K562 (cell line): ENCODE measurements at regions not wholly inside any gene's neighbourhood (a gene's known extent, or its start where the extent isn't known, plus 50 kb on each side); places are given as distances from the start of the nearest gene placed in this dataset.
"Not testable (repeated sequence)": the region's sequence is repeated elsewhere in the genome, so short reads cannot be mapped to it uniquely, and the experiment has no call there.

Experiments
- ATAC-seq: fragments of 200-7000 bp; cut with Tn5 transposase; 3 replicates; pipeline ENCODE4 v1.9.1; 2020; ENCODE audit warnings: moderate library complexity
- BruUV-seq: library from RNA; stranded (reverse); fragments of 400-500 nt; replicated peaks from 2 replicates; lab custom pipeline; 2021; lab: Mats Ljungman, UMichigan
- CTCF ChIA-PET: fragments of 300-600 bp; formaldehyde crosslinking; extraction: SDS; loops from one replicate; lab custom pipeline; 2021; ENCODE audit warnings: low intra/inter-chr PET ratio; lab: Yijun Ruan, JAX
- POLR2A ChIA-PET: fragments of 300-600, 350-650 bp; sonication (Branson Sonifier 250); formaldehyde crosslinking; extraction: SDS; loops from one replicate; lab custom pipeline; 2021; ENCODE audit warnings: antibody characterized with exemption, inconsistent platforms; lab: Yijun Ruan, JAX
- DNase-seq, 4 experiments: peaks; one replicate each; pipeline versions ENCODE4 v3.0.0 to v3.0.0-alpha.2; 2011 to 2018; ENCODE audit warnings: low spot score in 3 of 4, mixed read lengths in 3 of 4; ENCODE audit errors: extremely low read depth in 1 of 4
- FAIRE-seq: peaks from 2 replicates; lab custom pipeline; 2011; peaks lifted over from hg19 to GRCh38; lab: Jason Lieb, UNC
- H2AFZ ChIP-seq: 2 replicates; pipeline ENCODE4 v1.6.0; 2011; ENCODE audit warnings: low read depth, low read length, control low read depth, inconsistent platforms
- H3K27ac ChIP-seq: fragments of 200-600 bp; 3 replicates; pipeline ENCODE4 v1.8.0; 2011; ENCODE audit warnings: low read depth, mild to moderate bottlenecking, control low read depth, inconsistent platforms, low read length, moderate library complexity, mixed read lengths; ENCODE audit errors: extremely low read depth
- H3K27me3 ChIP-seq, 2 experiments: fragments of 300-600 bp in 1 of 2; 2 replicates in 1 of 2; 3 replicates in 1 of 2; pipeline versions ENCODE4 v1.6.0 to v1.8.0; 2011; ENCODE audit warnings: inconsistent platforms in 2 of 2, low read length in 2 of 2, mild to moderate bottlenecking in 1 of 2, mixed read lengths in 1 of 2, moderate library complexity in 1 of 2; ENCODE audit not compliant: control insufficient read depth in 2 of 2, insufficient read depth in 2 of 2
- H3K36me3 ChIP-seq: fragments of 300-600 bp; 3 replicates; pipeline ENCODE4 v1.8.0; 2011; ENCODE audit warnings: mild to moderate bottlenecking, low read length, inconsistent platforms; ENCODE audit not compliant: control insufficient read depth, insufficient read depth
- H3K4me1 ChIP-seq, 2 experiments: fragments of 200-600 bp in 1 of 2; replicated peaks in 1 of 2; 2 replicates in 1 of 2; 3 replicates in 1 of 2; pipeline versions ENCODE4 v1.5.1 to v1.8.0; 2011; ENCODE audit warnings: inconsistent platforms in 2 of 2, low read length in 2 of 2, mild to moderate bottlenecking in 1 of 2, mixed read lengths in 1 of 2, moderate library complexity in 1 of 2; ENCODE audit not compliant: control insufficient read depth in 2 of 2, insufficient read depth in 2 of 2
- H3K4me2 ChIP-seq: 2 replicates; pipeline ENCODE4 v1.6.1; 2011; ENCODE audit warnings: low read length, control low read depth, inconsistent platforms, mixed read lengths; ENCODE audit not compliant: insufficient read depth
- H3K4me3 ChIP-seq: fragments of 200-600 bp; sonication (generic), shearing (Covaris generic); 2 replicates; pipeline ENCODE4 v1.5.1; 2016; ENCODE audit warnings: control low read depth, inconsistent platforms
- H3K79me2 ChIP-seq: fragments of 200-600 bp; 3 replicates; pipeline ENCODE4 v1.8.0; 2011; ENCODE audit warnings: low read length, inconsistent platforms; ENCODE audit not compliant: control insufficient read depth, insufficient read depth
- H3K9ac ChIP-seq, 2 experiments: 2 replicates each; pipeline versions ENCODE4 v1.6.0 to v1.6.1; 2011; ENCODE audit warnings: low read depth in 2 of 2, low read length in 2 of 2, control low read depth in 1 of 2, inconsistent platforms in 1 of 2, mild to moderate bottlenecking in 1 of 2, mixed read lengths in 1 of 2; ENCODE audit not compliant: insufficient read depth in 1 of 2
- H3K9me1 ChIP-seq: one replicate; pipeline ENCODE4 v1.6.0; 2011; ENCODE audit warnings: inconsistent platforms, mild to moderate bottlenecking, low read length, moderate library complexity; ENCODE audit not compliant: control insufficient read depth, insufficient read depth
- H3K9me3 ChIP-seq: replicated peaks from 2 replicates; pipeline ENCODE4 v1.5.1; 2011; ENCODE audit warnings: low read depth, low read length, inconsistent platforms; ENCODE audit not compliant: control insufficient read depth, insufficient read depth
- H4K20me1 ChIP-seq: replicated peaks from 2 replicates; pipeline ENCODE4 v1.6.1; 2011; ENCODE audit warnings: low read length, inconsistent platforms, mixed read lengths; ENCODE audit not compliant: control insufficient read depth, insufficient read depth
- CBFB ChIP-seq: sonication (generic); formaldehyde crosslinking; IDR thresholded peaks from 2 replicates; pipeline ENCODE4 v1.4.0; 2020; ENCODE audit warnings: mild to moderate bottlenecking, missing genetic modification reagents
- ZNF347 ChIP-seq: fragments of 450-650 bp; formaldehyde crosslinking; IDR thresholded peaks from 2 replicates; pipeline ENCODE4 v1.4.0; 2020; ENCODE audit warnings: low read depth, mild to moderate bottlenecking, moderate library complexity
- ZNF586 ChIP-seq: fragments of 450-650 bp; formaldehyde crosslinking; conservative IDR thresholded peaks from 2 replicates; pipeline ENCODE4 v1.4.0; 2020; ENCODE audit warnings: mild to moderate bottlenecking, moderate library complexity
- WGBS: fragments of 100-300 bp; shearing (Covaris generic); methylation state at CpG from one replicate; pipeline ENCODE4 v1.1.6; 2016; ENCODE audit warnings: low coverage, mixed read lengths; ENCODE audit not compliant: insufficient coverage; ENCODE audit errors: missing lambda C conversion rate; 5-methylcytosine and 5-hydroxymethylcytosine counted together
- in situ Hi-C: fragments of 300-500 bp; cut with MboI; formaldehyde crosslinking; loops from 4 replicates; pipeline ENCODE4 v1.15.0; 2018; ENCODE audit warnings: inconsistent platforms, mixed read lengths
- intact Hi-C: fragments of 100-400 bp; cut with micrococcal nuclease; formaldehyde crosslinking; loops from 2 replicates; pipeline ENCODE4 v1.14.2; 2022
- TF ChIP-seq, protein P1 (sequence below): fragments of 450-650 bp; IDR thresholded peaks from 2 replicates; pipeline ENCODE4 v1.6.1; 2016

DNA sequence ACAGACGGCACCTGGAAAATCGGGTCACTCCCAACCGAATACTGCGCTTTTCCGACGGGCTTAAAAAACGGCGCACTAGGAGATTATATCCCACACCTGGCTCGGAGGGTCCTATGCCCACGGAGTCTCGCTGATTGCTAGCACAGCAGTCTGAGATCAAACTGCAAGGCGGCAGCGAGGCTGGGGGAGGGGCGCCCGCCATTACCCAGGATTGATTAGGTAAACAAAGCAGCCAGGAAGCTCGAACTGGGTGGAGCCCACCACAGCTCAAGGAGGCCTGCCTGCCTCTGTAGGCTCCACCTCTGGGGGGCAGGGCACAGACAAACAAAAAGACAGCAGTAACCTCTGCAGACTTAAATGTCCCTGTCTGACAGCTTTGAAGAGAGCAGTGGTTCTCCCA is 64.5 kb downstream of the SLC30A10 start:
- H4K20me1 ChIP-seq, H3K9me1 ChIP-seq, ATAC-seq, H3K27me3 ChIP-seq, H3K4me3 ChIP-seq, H3K4me1 ChIP-seq, CTCF ChIA-PET, FAIRE-seq, H3K36me3 ChIP-seq, BruUV-seq, H3K9me3 ChIP-seq, intact Hi-C loops, DNase-seq, H3K9ac ChIP-seq, H3K4me2 ChIP-seq, H3K79me2 ChIP-seq, in situ Hi-C loops, H3K27ac ChIP-seq: not testable (repeated sequence)
- WGBS: 50% methylated on average over 8 of the region's 16 CpGs
- peak overlapping the region; percentile 62; the same call in 1 of the 2 replicates for H2AFZ ChIP-seq
- POLR2A ChIA-PET: interaction anchor here (1.3 kb wide), 1 partner anchor 11 kb away, joined by 3 read pairs; no protein-coding TSS in a partner anchor

DNA sequence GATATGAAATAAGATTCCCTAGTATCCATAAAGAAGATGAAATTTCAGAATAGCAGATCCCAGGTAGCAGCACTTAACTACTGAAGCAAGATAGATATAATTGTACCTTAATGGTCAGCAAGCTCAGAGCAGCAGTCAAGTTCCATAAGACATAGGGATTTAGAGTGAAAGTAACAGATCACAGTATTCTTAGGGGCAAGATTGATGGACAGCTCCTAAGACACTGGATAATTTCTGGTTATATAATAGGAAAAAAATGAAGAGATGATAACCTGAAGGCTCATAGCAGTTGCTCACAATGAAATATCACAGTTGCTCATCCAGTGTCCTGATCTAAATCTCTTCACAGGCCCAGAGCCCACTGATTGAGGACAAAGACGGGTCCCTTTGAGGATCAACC is 66.0 kb downstream of the SLC30A10 start:
- Histone ChIP-seq H3K27ac (no peak overlapping the region), H3K36me3 (no peaks in the 10 kb centered on the region), H3K9ac (no peak overlapping the region), H3K4me1 (no peaks in the 10 kb centered on the region; a peak in 2 of 5 replicates), H3K9me1 (no peaks in the 10 kb centered on the region), H4K20me1 (no peaks in the 10 kb centered on the region)
- FAIRE-seq: no peak
- in situ Hi-C loops: no loop called here
- TF ChIP-seq, protein P1, sequence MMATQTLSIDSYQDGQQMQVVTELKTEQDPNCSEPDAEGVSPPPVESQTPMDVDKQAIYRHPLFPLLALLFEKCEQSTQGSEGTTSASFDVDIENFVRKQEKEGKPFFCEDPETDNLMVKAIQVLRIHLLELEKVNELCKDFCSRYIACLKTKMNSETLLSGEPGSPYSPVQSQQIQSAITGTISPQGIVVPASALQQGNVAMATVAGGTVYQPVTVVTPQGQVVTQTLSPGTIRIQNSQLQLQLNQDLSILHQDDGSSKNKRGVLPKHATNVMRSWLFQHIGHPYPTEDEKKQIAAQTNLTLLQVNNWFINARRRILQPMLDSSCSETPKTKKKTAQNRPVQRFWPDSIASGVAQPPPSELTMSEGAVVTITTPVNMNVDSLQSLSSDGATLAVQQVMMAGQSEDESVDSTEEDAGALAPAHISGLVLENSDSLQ: peak; percentile 59
- no peak for TF ChIP-seq ZNF586 (CRISPR knock-in tag)
- no peak for TF ChIP-seq CBFB (CRISPR knock-in tag)
- no peak for TF ChIP-seq ZNF347
- TF ChIP-seq, all 486 proteins: peak for 1
- Histone ChIP-seq H3K27me3 (no peaks in the 10 kb centered on the region), H3K4me3 (no peak overlapping the region), H3K79me2 (no peaks in the 10 kb centered on the region), H2AFZ (no peak overlapping the region; the same call in 1 of the 2 replicates), H3K4me2 (no peak overlapping the region), H3K9me3 (peaks cover 2% of the 10 kb centered on the region; the same call in 1 of the 2 replicates)
- no TSS peak for BruUV-seq
- peak; percentile 51; the same call in 2 of the 3 replicates for ATAC-seq
- ChIA-PET CTCF (no interaction called here), POLR2A (interaction anchor here (0.6 to 0.9 kb wide), 2 partner anchors 10 to 32 kb away, joined by 3 read pairs; no protein-coding TSS in a partner anchor)
- intact Hi-C loops: no loop called here
- DNase-seq: no peak
- WGBS: 50% methylated on average over 1 of the region's 1 CpG
